Endothelial cell of hepatic sinusoid (primary cell): ENCODE measurements at regions not wholly inside any gene's neighbourhood (a gene's known extent, or its start where the extent isn't known, plus 50 kb on each side); places are given as distances from the start of the nearest gene placed in this dataset.

Source experiments
- in situ Hi-C: cut with HindIII; loops from 2 replicates; pipeline ENCODE4 v1.10.0; 2017; ENCODE audit warnings: low sequenced_read_pairs

DNA sequence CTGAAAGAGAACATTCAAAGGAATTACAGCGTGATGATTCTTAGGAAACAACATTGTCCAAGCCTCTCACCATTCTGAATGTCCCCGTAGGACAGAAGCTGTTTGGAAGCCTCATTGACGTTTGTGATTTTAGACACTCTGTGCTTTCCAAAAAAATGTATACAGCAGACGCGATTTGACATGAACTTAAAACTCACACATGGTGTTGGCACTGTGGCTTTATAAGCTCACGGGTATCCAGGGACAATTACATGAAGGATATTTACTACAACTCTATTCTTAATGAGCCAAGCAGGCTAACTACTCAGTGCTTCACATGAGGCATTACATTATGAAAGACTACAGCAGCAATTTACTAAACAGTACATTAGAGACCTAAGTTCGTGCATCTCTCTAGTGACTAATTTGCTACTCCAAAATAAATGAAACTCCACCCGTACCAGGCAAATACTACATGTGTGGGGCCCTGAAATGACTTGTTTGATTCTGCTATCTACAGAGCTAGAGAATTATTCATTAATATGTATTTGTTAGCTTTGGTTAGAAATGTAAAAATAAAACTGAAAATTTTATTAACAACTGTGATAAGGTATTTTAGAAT is 620.7 kb downstream of the SPRY1 start:
- in situ Hi-C loops: no loop called here

DNA sequence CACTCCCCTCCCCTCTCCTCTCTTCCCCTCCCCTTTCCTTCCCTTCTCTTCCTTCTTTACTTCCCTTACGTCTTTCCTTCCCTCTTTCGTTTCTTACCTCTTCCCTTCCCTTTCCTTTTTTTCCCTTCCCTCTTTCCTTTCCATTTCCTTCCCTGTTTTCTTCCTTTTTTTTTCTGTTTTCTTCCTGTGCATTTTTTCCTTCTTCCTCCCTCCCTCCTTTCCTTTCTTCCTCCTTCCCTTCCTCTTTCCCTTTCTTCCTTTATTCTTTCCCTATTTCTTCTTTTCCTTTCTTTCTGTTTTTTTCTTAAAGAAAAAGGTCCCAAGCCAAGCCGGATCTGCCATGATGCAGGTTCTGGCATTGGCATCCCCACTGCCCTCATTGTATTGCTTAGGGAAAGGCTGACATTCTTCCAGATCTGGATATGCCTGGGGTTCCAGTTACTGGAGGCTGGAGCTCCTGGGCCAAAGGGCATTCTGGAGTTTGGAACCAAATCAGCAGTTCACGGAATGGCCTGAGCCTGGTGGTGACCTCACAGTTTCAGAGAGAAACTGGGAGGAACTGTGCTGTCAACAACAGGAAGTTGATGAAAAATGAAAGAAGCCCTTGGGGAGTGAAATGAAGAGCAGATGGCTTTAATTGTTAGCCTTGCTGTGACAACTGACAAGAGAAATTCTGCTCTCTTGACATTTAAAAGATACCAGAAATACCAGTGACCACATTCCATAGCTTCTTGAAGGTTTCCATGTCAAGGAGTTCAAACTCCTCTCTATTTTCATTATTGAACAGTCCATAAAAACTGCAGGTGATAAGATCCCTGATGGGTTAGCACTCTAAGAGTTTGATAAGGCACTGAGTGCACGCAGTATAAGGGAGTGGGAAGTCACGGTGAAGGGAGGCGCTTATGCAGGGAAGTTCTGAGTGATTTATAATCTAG is 622.1 kb downstream of the SPRY1 start:
- in situ Hi-C loops: no loop called here

DNA sequence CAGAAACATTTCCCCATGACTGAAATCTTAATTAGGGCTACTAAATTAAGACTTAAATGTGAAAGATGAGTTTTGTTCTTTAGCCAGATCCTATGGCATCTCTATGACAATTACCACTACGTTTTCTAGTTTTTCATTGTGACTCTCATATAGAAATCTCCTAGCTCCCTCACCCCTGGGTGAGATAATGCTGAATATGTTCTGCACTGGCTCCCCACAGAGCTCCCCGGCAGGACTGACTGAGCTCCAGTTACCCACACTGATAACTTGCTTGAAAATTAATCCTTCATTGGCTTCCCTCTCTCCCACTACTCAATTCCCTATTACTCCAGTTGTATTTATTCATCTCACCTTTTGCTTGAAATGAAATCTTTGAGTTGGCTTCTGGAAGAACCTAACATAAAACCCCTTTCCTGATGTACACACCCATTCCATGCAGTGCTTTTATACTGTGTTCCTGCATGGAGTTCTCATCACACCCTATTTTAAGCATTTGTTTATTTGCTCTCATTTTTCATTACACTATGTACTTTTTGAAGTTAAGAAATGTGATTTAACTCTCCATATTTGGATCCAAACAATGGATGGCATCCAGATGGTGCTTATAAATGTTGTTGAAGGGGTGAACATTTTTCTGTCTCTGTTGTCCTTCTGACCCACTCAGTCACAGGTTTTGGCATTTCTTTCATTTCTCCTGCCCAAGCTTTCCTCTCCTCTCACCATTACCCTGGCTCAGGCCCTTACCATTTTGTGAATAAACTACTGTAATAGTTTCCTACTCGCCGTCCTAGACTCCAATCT is 623.4 kb downstream of the SPRY1 start:
- in situ Hi-C loops: no loop called here

DNA sequence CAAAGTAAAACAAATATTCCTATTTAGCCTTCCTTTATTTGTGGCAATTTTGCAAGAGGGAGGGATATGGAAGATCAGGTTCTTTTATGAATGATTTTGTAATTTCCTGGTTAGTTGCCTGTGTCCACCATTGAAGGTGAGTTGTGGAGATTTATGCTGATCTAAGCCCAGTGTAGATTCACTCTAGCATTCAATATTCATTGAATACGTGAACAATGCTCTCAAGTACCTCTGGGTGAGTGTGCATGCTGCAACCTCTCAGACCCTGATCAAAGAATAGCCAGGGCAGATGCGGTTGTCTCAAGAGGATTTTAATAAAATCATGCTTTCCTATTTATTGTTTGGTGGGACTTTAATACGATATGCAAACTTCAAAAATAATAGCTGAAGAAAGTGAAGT is 628.4 kb downstream of the SPRY1 start:
- in situ Hi-C loops: no loop called here

DNA sequence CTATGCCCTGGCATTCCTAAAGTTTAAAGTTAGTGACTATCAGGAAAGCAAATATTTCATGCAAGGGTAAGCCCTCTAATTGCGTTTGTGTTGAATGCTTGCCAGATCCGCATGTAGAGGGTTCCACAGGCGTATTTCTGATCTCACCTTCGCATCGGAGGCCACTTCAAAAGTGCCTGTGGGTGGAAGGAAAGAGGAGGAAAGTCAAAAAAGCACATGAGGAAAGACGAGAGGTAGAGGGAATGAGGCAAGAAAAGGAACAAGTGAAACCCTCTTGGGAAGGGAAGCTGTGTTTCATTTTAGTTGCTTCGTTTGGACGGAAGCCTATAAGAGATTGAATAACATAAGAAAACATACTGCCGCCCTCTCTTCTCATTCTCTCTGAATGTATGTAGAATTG is 628.8 kb downstream of the SPRY1 start:
- in situ Hi-C loops: no loop called here

DNA sequence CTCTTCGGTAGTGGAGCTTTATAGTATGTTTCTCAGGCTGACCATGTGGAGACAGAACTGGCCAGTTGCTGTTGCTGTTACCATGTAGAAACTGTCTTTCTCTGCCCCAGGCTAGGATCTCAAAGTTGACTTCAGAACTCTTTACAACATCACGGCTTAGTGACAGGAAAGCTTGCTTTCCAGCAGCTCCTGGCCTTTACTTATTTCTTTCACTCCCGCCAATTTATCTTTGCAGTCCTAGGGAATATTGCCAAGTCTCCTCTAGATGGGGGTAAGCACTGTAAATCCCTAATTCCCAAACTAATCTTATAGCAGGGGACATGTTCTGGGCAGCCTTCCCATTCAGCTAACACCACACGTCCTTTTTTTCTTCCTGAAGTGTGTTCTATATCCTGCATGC is 631.6 kb downstream of the SPRY1 start:
- in situ Hi-C loops: no loop called here

DNA sequence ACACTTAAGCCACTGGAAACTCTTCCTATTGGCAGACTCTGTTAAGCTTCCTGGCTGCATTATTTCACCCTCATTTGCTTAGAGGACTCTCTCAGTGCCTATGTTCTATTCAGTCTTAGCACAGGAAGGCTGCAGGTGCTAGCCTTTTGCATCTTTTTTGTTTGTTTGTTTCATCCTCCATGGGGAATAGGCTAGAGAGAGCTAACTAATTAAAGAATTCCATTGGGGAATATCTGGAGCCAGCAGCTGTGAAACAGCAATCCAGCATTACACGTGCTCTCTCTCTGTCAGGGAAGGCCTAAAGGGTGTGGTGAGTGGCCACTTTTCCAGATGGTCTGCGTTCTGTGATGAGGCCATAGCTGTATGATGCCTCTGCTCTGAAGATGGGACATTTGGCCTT is 633.6 kb downstream of the SPRY1 start:
- in situ Hi-C loops: no loop called here

DNA sequence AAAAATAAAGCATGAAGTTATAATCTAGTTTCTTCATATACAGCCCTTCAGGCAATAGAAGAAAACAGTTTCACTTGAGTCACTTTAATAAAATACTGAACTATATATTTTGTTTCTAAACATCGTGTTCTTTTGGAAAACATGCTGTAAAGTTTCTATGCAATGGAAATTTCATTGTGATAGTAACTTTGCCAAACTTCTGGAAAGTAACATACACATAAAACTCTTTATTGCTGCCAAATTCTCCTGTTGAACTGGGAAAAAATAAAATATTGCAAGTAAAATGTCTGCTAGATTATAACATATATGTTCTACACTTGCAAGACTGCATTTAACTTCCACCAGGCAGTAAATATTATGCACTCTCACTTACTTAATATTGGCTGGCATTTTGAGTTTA is 635.4 kb downstream of the SPRY1 start:
- in situ Hi-C loops: no loop called here

DNA sequence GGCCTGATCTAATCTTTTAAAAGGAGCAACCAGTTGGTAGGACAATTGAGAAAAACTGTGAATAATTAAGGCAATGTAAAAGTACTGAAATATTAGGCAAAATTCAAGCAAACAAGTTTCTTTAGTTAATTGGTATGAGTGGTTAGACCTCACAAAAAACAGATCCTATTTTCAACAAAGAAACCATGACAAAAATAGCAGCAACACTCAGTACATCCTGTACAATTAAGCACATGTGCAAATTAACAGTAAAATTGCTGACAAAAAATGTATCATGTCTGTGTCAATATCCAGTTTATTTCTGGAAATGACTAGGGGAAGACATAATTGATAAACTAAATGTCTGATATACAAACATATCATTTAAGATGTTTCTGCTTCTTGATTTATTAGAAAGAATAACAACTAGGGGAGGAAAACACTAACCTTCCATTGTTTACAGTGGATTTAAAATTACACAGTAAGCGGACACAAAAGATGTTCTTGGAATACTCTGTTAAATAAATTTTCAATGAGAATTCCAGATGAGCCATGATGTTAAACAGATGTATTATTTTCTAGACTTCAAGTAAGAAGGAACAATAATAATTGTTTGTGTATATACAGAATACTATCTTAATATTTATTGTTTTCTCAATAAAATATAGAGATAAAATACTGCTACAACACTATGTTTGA is 638.9 kb downstream of the SPRY1 start:
- in situ Hi-C loops: no loop called here

DNA sequence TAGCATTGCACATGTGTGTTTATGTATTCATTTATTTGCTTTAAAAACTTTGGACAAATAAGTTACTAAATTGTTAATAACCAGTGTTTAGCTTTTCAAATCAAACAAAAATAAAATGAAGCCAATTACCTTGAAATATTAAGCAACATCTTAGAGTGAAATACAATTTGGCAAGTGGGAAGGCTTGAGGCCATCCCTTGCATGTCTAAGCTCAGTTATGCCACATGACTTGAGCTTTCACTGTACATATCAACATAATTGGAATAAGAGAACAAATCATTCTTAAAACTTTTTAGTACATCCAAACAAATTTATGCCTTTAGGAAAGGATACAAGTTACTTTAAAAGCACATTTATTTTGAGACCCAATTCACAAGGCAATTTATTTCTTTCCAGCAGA is 640.6 kb downstream of the SPRY1 start:
- in situ Hi-C loops: no loop called here

DNA sequence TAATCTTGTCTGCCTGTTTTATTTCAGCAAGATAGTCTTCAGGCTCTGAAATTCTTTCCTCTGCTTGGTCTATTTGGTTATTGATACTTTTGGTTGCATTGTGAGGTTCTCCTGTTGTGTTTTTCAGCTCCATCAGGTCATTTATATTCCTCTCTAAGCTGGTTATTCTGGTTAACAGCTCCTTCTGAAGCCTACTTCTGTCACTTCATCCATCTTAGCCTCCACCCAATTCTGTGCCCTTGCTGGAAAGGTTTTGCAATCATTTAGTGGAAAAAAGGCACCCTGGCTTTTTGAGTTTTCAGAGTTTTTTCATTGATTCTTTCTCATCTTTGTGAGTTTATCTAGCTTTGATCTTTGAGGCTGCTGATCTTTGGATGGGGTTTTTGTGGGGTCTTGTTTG is 647.7 kb downstream of the SPRY1 start:
- in situ Hi-C loops: no loop called here

DNA sequence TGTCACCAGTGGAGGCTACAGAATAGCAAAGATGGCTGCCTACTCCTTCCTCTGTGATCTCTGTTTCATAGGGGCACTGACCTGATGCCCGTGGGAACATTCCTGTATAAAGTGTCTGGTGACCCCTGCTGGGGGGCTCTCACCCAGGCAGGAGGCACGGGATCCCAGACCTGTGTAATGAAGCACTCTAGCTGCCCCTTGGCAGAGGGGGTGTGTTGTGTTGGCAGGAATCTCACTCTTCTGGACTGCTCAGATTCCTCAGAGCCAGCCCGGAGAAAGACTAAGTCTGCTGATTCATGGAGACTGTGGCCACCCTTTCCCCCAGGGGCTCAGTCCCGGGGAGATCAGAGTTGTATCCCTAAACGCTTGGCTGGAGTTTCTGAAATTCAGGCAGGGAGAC is 648.3 kb downstream of the SPRY1 start:
- in situ Hi-C loops: no loop called here

DNA sequence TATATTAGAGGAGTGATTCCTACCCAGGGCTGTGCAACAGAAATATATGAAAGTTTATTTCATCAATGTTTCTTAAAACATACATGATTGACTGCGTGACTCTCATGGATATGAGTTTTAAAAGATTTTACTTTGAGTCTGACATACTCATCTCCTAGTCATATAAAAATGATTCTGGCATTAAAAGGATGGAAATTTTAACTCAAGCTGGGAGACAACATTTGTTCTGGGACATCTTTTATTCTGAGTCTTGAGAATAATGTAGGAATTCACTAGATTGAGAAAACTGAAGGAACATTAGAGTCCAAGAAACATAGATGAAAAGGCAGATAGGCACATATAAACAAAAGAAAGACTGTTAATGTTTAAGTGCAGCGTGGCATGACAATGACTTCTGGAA is 649.6 kb downstream of the SPRY1 start:
- in situ Hi-C loops: no loop called here

DNA sequence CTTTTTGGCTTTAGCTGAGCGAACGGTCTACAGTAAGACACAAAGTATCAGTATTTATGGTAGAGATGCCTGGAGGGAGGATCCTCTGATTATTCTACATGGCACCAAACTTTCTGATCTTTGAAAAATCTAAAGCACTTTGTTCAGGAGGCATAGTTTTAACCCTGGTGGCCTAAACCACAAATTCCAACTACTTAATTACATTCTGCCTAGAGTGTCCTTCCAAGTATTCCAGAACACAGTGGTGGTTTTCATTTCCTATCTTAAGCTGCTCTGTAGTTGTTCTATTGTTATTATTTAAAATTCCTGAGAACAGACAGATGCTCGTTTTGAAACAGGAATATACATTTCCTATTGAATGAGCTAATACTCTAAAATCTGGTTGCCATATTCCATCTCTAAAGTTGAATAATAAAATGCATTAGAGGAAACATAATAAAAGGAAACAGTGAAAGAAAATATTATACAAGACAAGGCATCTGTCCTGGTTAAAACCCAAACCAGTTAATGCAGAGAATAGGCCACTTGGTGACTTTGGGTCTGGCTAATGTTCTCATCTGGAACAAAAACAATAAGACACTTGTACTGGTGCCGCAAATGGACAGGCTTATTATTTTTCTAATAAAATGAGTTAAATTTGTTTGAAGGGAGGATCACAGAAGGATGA is 657.4 kb downstream of the SPRY1 start:
- in situ Hi-C loops: no loop called here

DNA sequence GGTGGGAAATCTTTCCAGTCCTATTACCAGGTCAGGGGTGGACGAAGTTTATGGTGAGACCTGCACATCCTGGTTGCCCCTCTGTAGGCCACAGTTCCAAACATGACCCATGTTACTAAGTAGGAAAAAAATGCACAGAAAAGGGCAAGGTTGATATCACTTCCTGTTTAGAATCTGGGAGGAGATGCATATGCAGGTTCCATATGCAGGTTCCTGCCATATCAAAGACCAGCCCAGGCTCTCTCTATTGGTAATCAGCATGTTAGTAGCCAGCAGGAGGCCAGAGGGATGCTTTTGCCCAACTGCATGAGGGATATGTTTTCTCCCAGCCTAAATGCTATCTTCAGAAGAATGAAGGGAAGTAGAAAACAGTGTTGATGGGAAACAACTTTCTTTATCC is 657.2 kb downstream of the ANKRD50 start:
- in situ Hi-C loops: no loop called here

DNA sequence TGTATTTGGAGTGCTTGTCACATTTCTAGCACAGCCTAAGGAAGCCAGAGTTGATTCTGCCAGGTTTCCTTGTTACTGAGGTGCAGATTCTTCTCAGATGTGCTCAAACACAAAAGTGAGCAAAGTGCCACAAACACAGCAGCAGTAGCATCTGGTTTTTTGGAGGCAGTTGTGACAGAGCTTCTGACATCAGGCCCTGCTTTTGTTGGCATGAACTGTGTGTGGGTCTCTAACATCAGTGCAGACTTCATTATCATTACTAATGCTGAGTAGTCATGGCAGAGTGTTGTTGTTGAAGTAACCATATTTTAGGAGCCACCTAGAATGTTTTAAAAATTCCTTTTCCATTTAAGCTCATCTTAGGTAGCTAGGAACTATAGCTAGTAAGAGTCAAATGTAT is 656.6 kb downstream of the ANKRD50 start:
- in situ Hi-C loops: no loop called here

DNA sequence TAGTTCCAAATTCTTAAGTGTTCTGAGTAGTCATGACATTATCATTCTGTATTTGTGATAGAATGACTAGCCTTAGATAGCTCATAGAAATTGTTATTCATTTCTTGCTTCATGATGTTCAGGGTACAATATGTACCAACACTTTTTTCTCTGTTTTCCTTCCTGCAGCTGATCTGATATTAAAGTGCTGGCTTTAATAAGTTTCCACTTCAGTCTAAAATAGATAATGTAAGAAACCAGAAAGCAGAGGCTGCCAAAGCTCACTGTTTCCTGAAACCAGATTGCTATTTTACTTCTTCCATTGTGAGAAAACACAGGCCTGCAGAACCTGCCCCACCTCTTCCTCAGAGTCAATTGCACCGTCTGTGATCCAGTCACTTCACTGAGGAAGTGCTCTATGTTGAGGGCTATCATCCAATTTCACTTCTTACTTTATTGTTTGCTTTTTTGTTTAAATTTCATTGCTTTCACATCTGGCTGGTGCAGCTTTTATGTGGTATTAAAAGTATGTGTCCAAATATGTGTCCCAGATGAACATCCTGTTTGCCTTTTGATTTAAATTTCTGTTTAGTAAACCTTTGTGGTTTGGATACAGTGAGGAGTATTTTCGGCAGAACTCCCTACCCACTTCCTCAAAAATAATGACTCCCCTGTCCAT is 652.1 kb downstream of the ANKRD50 start:
- in situ Hi-C loops: no loop called here

DNA sequence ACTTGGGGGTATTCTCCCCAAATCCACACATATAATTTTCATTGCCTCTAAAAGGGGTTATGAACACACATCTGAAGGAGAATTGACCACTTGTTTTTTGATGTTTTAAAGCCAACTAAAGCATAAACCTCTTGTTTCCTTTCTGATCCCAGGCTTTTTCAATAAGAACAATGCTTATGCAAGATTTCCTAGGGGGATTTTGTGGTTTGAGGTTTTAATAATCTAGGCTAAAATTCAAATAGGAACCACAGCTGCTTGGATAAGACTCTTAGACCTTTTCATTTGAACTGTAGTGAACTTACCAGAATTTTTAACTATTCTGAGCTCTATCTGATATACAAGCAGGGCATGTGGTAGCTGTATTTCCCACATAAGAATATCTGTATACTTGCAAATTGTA is 651.1 kb downstream of the ANKRD50 start:
- in situ Hi-C loops: no loop called here

DNA sequence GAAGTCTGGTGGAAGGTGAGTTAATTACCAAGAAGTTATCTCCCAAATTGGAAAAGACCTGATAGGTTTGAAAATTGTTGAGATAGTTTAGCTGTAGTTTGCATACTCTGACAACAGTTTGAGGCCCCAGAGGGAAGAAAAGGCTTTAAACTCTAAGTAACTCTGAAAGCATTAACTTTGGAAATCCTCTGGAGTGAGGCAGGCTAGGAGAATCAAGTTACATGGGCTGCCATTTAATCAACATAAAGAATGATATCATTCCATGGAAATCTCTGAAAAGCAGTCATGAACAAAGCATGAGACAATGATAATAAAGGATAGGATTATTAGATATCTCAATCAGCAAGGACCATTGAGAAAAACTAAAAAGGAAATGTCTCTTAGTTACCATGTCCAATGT is 647.1 kb downstream of the ANKRD50 start:
- in situ Hi-C loops: no loop called here

DNA sequence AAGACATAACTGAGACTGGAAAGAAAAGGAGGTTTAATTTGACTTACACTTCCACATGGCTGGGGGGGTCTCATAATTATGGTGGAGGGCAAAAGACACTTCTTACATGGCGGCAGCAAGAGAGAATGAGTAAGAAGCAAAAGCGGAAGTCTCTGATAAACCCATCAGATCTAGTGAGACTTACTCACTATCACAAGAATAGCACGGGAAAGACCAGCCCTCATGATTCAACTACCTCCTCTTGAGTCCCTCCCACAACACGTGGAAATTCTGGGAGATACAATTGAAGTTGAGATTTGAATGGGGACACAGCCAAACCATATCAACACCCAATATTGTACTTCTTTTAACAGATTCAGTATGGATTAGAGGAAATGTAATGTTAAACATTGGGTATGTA is 646.6 kb downstream of the ANKRD50 start:
- in situ Hi-C loops: no loop called here
